HG03354 (cell line): ENCODE measurements at regions not wholly inside any gene's neighbourhood (a gene's known extent, or its start where the extent isn't known, plus 50 kb on each side); places are given as distances from the start of the nearest gene placed in this dataset.

Source experiments
- ATAC-seq: cut with Tn5 transposase; IDR thresholded peaks from one replicate; pipeline ENCODE4 v1.9.1; 2021; ENCODE audit warnings: mild to moderate bottlenecking; ENCODE audit not compliant: unreplicated experiment, poor library complexity, severe bottlenecking

GRCh38 chr5:110096419-110096818, 406.7 kb downstream of the MAN2A1 start:
- ATAC-seq: no peak

- ATAC-seq: no peak
These were observed 409.8 kb downstream of the MAN2A1 start for GRCh38 chr5:110099572-110099971.

- no peak for ATAC-seq
These were observed 413.4 kb downstream of the MAN2A1 start for GRCh38 chr5:110103081-110103480.

- ATAC-seq: no peak
These were observed 414.5 kb downstream of the MAN2A1 start for GRCh38 chr5:110104060-110104725.

GRCh38 chr5:110104726-110105669, 415.3 kb downstream of the MAN2A1 start:
- ATAC-seq: no peak

GRCh38 chr5:110105692-110106091, 416.0 kb downstream of the MAN2A1 start:
- ATAC-seq: no peak

GRCh38 chr5:110106750-110107149, 417.0 kb downstream of the MAN2A1 start:
- ATAC-seq: no peak

GRCh38 chr5:110108520-110108919, 418.8 kb downstream of the MAN2A1 start:
- no peak for ATAC-seq

- ATAC-seq: no peak
These were observed 419.9 kb downstream of the MAN2A1 start for GRCh38 chr5:110109667-110110066.

GRCh38 chr5:110112348-110112747, 422.6 kb downstream of the MAN2A1 start:
- no peak for ATAC-seq

GRCh38 chr5:110115503-110115902, 425.8 kb downstream of the MAN2A1 start:
- no peak for ATAC-seq

GRCh38 chr5:110116539-110116938, 426.8 kb downstream of the MAN2A1 start:
- no peak for ATAC-seq

GRCh38 chr5:110134963-110135935, 445.5 kb downstream of the MAN2A1 start:
- no peak for ATAC-seq

- no peak for ATAC-seq
These were observed 460.5 kb downstream of the MAN2A1 start for GRCh38 chr5:110150199-110150598.

GRCh38 chr5:110159202-110159601, 469.5 kb downstream of the MAN2A1 start:
- no peak for ATAC-seq

- ATAC-seq: no peak
These were observed 471.4 kb downstream of the MAN2A1 start for GRCh38 chr5:110161162-110161561.

- ATAC-seq: no peak
These were observed 475.6 kb downstream of the MAN2A1 start for GRCh38 chr5:110165366-110165765.

- ATAC-seq: no peak
These were observed 477.7 kb downstream of the MAN2A1 start for GRCh38 chr5:110167384-110167783.

GRCh38 chr5:110169461-110169860, 479.7 kb downstream of the MAN2A1 start:
- no peak for ATAC-seq

GRCh38 chr5:110177729-110178128, 488.0 kb downstream of the MAN2A1 start:
- no peak for ATAC-seq
